ENCODE measurements at regions not wholly inside any gene's neighbourhood (a gene's known extent, or its start where the extent isn't known, plus 50 kb on each side); places are given as distances from the start of the nearest gene placed in this dataset. TPM values are rescaled to one million over a fixed set of nuclear protein-coding genes. Genes with fewer than 3 reads are reported as not detected.

- no peak for TF ChIP-seq POLR2A (IDR thresholded peaks at IDR 0.05)
- TF ChIP-seq, protein P1, sequence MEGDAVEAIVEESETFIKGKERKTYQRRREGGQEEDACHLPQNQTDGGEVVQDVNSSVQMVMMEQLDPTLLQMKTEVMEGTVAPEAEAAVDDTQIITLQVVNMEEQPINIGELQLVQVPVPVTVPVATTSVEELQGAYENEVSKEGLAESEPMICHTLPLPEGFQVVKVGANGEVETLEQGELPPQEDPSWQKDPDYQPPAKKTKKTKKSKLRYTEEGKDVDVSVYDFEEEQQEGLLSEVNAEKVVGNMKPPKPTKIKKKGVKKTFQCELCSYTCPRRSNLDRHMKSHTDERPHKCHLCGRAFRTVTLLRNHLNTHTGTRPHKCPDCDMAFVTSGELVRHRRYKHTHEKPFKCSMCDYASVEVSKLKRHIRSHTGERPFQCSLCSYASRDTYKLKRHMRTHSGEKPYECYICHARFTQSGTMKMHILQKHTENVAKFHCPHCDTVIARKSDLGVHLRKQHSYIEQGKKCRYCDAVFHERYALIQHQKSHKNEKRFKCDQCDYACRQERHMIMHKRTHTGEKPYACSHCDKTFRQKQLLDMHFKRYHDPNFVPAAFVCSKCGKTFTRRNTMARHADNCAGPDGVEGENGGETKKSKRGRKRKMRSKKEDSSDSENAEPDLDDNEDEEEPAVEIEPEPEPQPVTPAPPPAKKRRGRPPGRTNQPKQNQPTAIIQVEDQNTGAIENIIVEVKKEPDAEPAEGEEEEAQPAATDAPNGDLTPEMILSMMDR (IDR thresholded peaks at IDR 0.05): peak in 2 of 6 experiments; percentile 12 to 18
- H3K4me1 ChIP-seq: no peaks in the 10 kb centered on the region
- WGBS, 2 donors: 32 to 43% methylated on average over 8 to 13 of the region's 18 CpGs
- no peak for DNase-seq
- H3K27me3 ChIP-seq: no peaks in the 10 kb centered on the region
- H3K27ac ChIP-seq: no peak overlapping the region
- no peaks in the 10 kb centered on the region for H3K9me3 ChIP-seq
- no peak overlapping the region for H3K4me3 ChIP-seq (replicated peaks in 1 of 3)
- intact Hi-C loops (cut with DNase I): no loop called here
- H3K36me3 ChIP-seq: no peaks in the 10 kb centered on the region
Observed at GRCh38 chr20:59526242-59527225, 77.8 kb upstream of the PHACTR3 start.

- 71 to 81% methylated on average over 2 of the region's 2 CpGs for WGBS, 2 donors
- no peak for DNase-seq
- no peaks in the 10 kb centered on the region for H3K36me3 ChIP-seq
- H3K27me3 ChIP-seq: no peaks in the 10 kb centered on the region
- H3K4me3 ChIP-seq (replicated peaks in 1 of 3): no peak overlapping the region
- intact Hi-C loops (cut with DNase I): no loop called here
- no peak overlapping the region for H3K27ac ChIP-seq
- TF ChIP-seq, protein P1 (IDR thresholded peaks at IDR 0.05): no peak
- no peak for TF ChIP-seq POLR2A (IDR thresholded peaks at IDR 0.05)
- no peaks in the 10 kb centered on the region for H3K9me3 ChIP-seq
- H3K4me1 ChIP-seq: no peaks in the 10 kb centered on the region
Observed at GRCh38 chr20:59530782-59531181, 73.6 kb upstream of the PHACTR3 start.

GRCh38 chr20:59537991-59538390, 66.3 kb upstream of the PHACTR3 start:
- Histone ChIP-seq H3K27me3 (no peaks in the 10 kb centered on the region), H3K9me3 (no peaks in the 10 kb centered on the region), H3K36me3 (no peaks in the 10 kb centered on the region), H3K4me1 (no peaks in the 10 kb centered on the region), H3K4me3 (replicated peaks in 1 of 3) (no peak overlapping the region), H3K27ac (no peak overlapping the region)
- 91 to 98% methylated on average over 2 of the region's 2 CpGs for WGBS, 2 donors
- DNase-seq: no peak
- TF ChIP-seq POLR2A (IDR thresholded peaks at IDR 0.05): no peak
- TF ChIP-seq, protein P1 (IDR thresholded peaks at IDR 0.05): no peak
- intact Hi-C loops (cut with DNase I): no loop called here

- Histone ChIP-seq H3K4me1 (no peaks in the 10 kb centered on the region), H3K4me3 (replicated peaks in 1 of 3) (no peak overlapping the region), H3K36me3 (no peaks in the 10 kb centered on the region), H3K9me3 (no peaks in the 10 kb centered on the region), H3K27ac (no peak overlapping the region), H3K27me3 (no peaks in the 10 kb centered on the region)
- DNase-seq: no peak
- intact Hi-C loops (cut with DNase I): no loop called here
- TF ChIP-seq, protein P1 (IDR thresholded peaks at IDR 0.05): no peak
- 92 to 95% methylated on average over 7 to 8 of the region's 8 CpGs for WGBS, 2 donors
Observed at GRCh38 chr20:59547596-59547995, 56.7 kb upstream of the PHACTR3 start.

Small RNAs in the stretch of these regions (small RNA-seq; reads per million reads assigned to genes)
- gene PIEZO1P1: not detected

All from thyroid gland (tissue), 4 donors.